Ascending aorta (tissue), 2 donors: ENCODE measurements at regions not wholly inside any gene's neighbourhood (a gene's known extent, or its start where the extent isn't known, plus 50 kb on each side); places are given as distances from the start of the nearest gene placed in this dataset.
"Not testable (repeated sequence)": the region's sequence is repeated elsewhere in the genome, so short reads cannot be mapped to it uniquely, and the experiment has no call there.

Experiments
- DNase-seq, 2 donors: peaks; one replicate each; pipeline ENCODE4 v3.0.0-alpha.2; 2019; ENCODE audit warnings: low spot score in 2 of 2
- H3K27ac ChIP-seq, 2 donors: fragments of 200-600 bp; sonication (generic); one replicate each; pipeline ENCODE4 v1.5.1; 2016 to 2017; ENCODE audit warnings: mild to moderate bottlenecking in 1 of 2
- H3K27me3 ChIP-seq: fragments of 200-600 bp; sonication (generic); one replicate; pipeline ENCODE4 v1.5.1; 2017
- H3K36me3 ChIP-seq, 2 donors: fragments of 200-600 bp; sonication (generic); one replicate each; pipeline ENCODE4 v1.5.1; 2016
- H3K4me1 ChIP-seq, 2 donors: fragments of 200-600 bp; sonication (generic); one replicate each; pipeline ENCODE4 v1.5.1; 2016 to 2017; ENCODE audit warnings: mild to moderate bottlenecking in 1 of 2
- H3K4me3 ChIP-seq, 2 donors: fragments of 200-600 bp; sonication (generic); one replicate each; pipeline ENCODE4 v1.5.1; 2016 to 2017; ENCODE audit warnings: mild to moderate bottlenecking in 1 of 2
- H3K9me3 ChIP-seq, 2 donors: fragments of 200-600 bp; sonication (generic); one replicate each; pipeline ENCODE4 v1.5.1; 2016
- intact Hi-C: fragments of 100-400 bp; cut with DNase I; formaldehyde crosslinking; loops from one replicate; pipeline ENCODE4 v1.15.1; 2023
- TF ChIP-seq, protein P1 (sequence below), 3 experiments: fragments of 200-600 bp in 2 of 3; fragments of 450-650 bp in 1 of 3; sonication (generic) in 2 of 3; IDR thresholded peaks; one replicate each; pipeline ENCODE4 v1.5.1; 2016 to 2019; ENCODE audit warnings: antibody characterized with exemption in 3 of 3, mild to moderate bottlenecking in 1 of 3, moderate library complexity in 1 of 3

DNA sequence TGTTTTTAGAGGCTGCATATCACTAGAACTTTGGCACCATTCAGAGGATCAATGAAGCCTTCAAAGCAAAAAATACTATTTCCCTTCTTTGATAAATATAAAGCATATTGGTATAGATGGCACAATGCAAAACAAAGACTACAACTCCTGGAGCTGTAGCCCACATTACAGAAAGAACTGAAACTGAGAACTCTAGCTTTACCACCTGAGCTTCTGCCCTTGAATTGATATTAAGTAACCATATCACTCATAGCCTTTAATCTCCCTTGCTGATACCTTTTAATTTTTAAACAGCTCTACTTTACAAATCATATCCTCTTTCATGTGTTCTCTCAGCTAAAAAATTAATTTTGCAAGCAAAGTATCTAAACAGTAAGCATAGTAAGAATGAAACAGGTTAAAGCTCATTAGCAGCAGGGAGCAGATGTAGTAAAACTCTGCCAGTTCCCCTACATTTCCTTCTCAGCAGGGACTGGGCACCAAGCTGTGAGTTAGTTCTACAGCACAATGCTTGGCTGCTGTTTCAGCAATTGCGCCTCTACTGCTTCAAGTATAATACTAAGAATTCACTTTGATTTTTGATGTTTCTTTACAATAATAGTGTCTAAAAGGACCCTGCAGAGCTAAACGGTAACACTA is 97.9 kb upstream of the NANOGP8 start:
- Histone ChIP-seq H3K4me3 (no peak overlapping the region), H3K36me3 (no peaks in the 10 kb centered on the region), H3K27ac (no peak overlapping the region), H3K27me3 (no peaks in the 10 kb centered on the region), H3K9me3 (no peaks in the 10 kb centered on the region), H3K4me1 (no peaks in the 10 kb centered on the region)
- DNase-seq: no peak
- TF ChIP-seq, protein P1, sequence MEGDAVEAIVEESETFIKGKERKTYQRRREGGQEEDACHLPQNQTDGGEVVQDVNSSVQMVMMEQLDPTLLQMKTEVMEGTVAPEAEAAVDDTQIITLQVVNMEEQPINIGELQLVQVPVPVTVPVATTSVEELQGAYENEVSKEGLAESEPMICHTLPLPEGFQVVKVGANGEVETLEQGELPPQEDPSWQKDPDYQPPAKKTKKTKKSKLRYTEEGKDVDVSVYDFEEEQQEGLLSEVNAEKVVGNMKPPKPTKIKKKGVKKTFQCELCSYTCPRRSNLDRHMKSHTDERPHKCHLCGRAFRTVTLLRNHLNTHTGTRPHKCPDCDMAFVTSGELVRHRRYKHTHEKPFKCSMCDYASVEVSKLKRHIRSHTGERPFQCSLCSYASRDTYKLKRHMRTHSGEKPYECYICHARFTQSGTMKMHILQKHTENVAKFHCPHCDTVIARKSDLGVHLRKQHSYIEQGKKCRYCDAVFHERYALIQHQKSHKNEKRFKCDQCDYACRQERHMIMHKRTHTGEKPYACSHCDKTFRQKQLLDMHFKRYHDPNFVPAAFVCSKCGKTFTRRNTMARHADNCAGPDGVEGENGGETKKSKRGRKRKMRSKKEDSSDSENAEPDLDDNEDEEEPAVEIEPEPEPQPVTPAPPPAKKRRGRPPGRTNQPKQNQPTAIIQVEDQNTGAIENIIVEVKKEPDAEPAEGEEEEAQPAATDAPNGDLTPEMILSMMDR (IDR thresholded peaks at IDR 0.05): no peak
- intact Hi-C loops: no loop called here

DNA sequence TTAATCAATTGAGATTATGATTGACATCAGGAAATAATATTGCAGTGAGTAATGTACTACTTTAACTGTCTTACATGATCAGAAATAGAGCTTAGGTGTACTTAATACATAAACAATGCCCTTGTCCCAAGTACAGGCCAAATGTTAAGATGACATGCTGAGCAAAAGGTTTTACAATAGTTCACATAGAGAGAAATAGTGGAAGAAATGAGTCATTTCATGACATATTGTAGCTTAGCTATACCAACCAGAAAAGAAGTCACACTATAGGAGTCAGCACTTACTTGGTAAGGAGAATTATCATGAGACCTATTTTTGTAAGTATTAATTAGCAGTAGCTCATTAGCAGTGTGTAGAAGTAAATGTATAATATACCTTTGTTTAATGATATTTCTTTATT is 96.4 kb upstream of the NANOGP8 start:
- Histone ChIP-seq H3K36me3 (no peaks in the 10 kb centered on the region), H3K27ac (no peak overlapping the region), H3K4me3 (no peak overlapping the region), H3K4me1 (no peaks in the 10 kb centered on the region), H3K27me3 (no peaks in the 10 kb centered on the region), H3K9me3 (no peaks in the 10 kb centered on the region)
- intact Hi-C loops: no loop called here
- TF ChIP-seq, protein P1 (IDR thresholded peaks at IDR 0.05): no peak
- DNase-seq: no peak

DNA sequence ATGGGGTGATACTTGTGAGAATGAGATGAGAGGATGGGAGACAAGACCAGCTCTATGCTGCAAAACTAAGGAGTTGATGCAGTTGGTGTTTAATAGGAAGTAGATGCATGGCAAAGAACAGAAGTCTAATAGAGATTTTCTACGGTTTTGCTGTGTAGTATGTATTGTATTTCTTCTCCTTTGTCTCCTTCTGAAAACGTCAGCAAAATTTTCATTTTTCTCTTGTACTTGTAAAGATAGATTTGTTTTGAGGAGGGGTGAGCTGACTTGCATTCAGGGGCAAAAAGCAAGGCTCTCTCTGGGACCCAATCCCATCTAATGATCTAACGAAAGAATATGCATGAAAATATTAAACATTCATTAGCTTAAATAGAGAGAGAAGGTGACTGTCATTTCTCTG is 94.6 kb upstream of the NANOGP8 start:
- H3K27ac ChIP-seq: no peak overlapping the region
- H3K36me3 ChIP-seq: no peaks in the 10 kb centered on the region
- H3K9me3 ChIP-seq: no peaks in the 10 kb centered on the region
- TF ChIP-seq, protein P1 (IDR thresholded peaks at IDR 0.05): no peak
- intact Hi-C loops: no loop called here
- no peak overlapping the region for H3K4me3 ChIP-seq
- no peak for DNase-seq
- no peaks in the 10 kb centered on the region for H3K4me1 ChIP-seq
- no peaks in the 10 kb centered on the region for H3K27me3 ChIP-seq

DNA sequence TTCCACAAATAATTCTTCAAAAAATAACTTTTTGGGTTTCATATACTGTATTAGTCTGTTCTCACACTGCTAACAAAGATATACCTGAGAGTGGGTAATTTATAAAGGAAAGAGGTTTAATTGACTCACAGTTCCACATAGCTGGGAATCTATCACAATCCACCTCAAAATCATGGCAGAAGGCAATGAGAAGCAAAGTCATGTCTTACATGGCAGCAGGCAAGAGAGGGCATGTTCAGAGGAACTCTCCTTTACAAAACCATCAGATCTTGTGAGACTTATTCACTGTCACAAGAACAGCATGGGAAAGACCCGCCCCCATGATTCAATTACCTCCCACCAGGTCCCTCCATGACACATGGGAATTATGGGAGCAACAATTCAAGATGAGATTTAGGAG is 93.1 kb upstream of the NANOGP8 start:
- intact Hi-C loops, H3K4me1 ChIP-seq, H3K27me3 ChIP-seq, H3K4me3 ChIP-seq, DNase-seq, H3K27ac ChIP-seq, H3K9me3 ChIP-seq, H3K36me3 ChIP-seq: not testable (repeated sequence)

DNA sequence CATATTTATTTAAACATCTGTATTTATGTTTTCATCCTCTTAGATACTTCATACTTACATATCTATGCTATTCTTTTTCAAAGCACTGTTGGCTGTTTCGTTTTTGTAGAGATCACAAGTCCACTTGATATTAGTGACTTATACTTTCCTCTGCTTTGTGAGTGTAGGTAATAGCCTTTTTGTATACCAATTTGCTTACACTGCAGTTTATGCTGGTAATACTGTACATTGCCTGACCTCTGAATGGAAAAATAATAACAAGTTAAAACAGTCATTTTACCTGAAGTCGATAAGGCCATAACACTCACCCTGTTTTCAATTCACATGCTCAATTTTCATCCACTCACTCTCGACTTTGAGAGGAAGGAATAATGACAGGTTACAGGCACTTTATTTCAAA is 89.9 kb upstream of the NANOGP8 start:
- Histone ChIP-seq H3K4me1 (no peaks in the 10 kb centered on the region), H3K27ac (no peak overlapping the region), H3K4me3 (no peak overlapping the region), H3K36me3 (no peaks in the 10 kb centered on the region), H3K9me3 (no peaks in the 10 kb centered on the region), H3K27me3 (no peaks in the 10 kb centered on the region)
- TF ChIP-seq, protein P1 (IDR thresholded peaks at IDR 0.05): no peak
- no peak for DNase-seq
- intact Hi-C loops: no loop called here

DNA sequence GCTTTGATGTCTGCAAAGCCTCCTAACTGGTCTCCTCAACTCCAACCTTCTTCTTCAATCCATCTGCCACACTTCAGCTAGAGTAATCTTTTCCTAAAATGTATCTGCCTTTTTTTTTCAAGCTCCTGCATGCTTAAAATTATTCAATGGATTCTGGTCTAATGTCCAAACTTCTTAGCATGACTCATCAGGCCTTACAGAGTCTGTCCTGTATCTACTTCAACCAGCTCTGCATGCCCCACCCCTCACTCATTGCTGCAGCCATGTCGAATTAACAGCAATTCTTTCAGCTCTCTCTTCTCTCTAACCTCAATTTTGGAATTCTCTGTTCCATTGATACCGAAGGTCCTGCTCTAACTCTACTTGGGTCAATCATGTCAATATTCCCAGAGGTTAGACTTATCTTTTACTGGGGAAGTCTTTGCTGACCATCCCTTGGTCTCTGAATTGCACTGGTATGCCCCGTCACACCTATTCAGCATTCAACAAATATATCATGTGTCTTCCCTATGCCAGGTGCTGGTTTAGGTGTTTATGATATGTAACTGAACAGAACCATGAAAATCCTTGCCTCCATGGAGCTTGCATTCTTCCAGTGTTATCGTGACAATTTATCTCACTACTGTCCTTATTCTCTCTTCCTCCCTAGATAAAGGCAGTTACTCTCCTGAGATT is 88.5 kb upstream of the NANOGP8 start:
- H3K4me1 ChIP-seq: no peaks in the 10 kb centered on the region
- H3K4me3 ChIP-seq: no peak overlapping the region
- TF ChIP-seq, protein P1 (IDR thresholded peaks at IDR 0.05): no peak
- intact Hi-C loops: no loop called here
- no peak overlapping the region for H3K27ac ChIP-seq
- no peaks in the 10 kb centered on the region for H3K27me3 ChIP-seq
- H3K9me3 ChIP-seq: no peaks in the 10 kb centered on the region
- H3K36me3 ChIP-seq: no peaks in the 10 kb centered on the region
- no peak for DNase-seq
